Neural progenitor cell (in vitro differentiated cells): ENCODE measurements at regions not wholly inside any gene's neighbourhood (a gene's known extent, or its start where the extent isn't known, plus 50 kb on each side); places are given as distances from the start of the nearest gene placed in this dataset.

Source experiments
- CTCF ChIP-seq: fragments of 200-600 bp; sonication (generic); IDR thresholded peaks from 2 replicates; pipeline ENCODE4 v1.5.1; 2017; ENCODE audit warnings: antibody characterized with exemption, mild to moderate bottlenecking
- EZH2phosphoT487 ChIP-seq: fragments of 200-600 bp; sonication (generic); IDR thresholded peaks from 2 replicates; pipeline ENCODE4 v1.6.1; 2017; ENCODE audit warnings: antibody characterized with exemption

- TF ChIP-seq EZH2phosphoT487 (no peak), CTCF (no peak)
Measured at GRCh38 chr6:4311976-4312860, 176.8 kb upstream of the ECI2 start.
